Thoracic aorta (tissue), 2 donors: ENCODE measurements at regions not wholly inside any gene's neighbourhood (a gene's known extent, or its start where the extent isn't known, plus 50 kb on each side); places are given as distances from the start of the nearest gene placed in this dataset.

Source experiments
- ATAC-seq: fragments of 150-250 bp; one replicate; pipeline ENCODE4 v1.8.0; 2017; ENCODE audit warnings: low read depth; ENCODE audit not compliant: insufficient number of reproducible peaks, low FRiP score
- DNase-seq: peaks from one replicate; pipeline ENCODE4 v3.0.0-alpha.2; 2020; ENCODE audit warnings: low spot score
- H3K27ac ChIP-seq, 2 donors: fragments of 200-600 bp; sonication (generic); 1 replicate in 1 of 2; 2 replicates in 1 of 2; pipeline ENCODE4 v1.5.1; 2016; ENCODE audit warnings: mild to moderate bottlenecking in 2 of 2, moderate library complexity in 2 of 2
- H3K27me3 ChIP-seq: fragments of 200-600 bp; sonication (generic); replicated peaks from 2 replicates; pipeline ENCODE4 v1.6.0; 2016; ENCODE audit warnings: mild to moderate bottlenecking; ENCODE audit not compliant: insufficient read depth
- H3K36me3 ChIP-seq: fragments of 200-600 bp; sonication (generic); one replicate; pipeline ENCODE4 v1.5.1; 2016
- H3K4me1 ChIP-seq, 2 donors: fragments of 200-600 bp; sonication (generic); 1 replicate in 1 of 2; 2 replicates in 1 of 2; pipeline versions ENCODE4 v1.5.1 to v1.6.0; 2016; ENCODE audit warnings: low read depth in 2 of 2, mild to moderate bottlenecking in 1 of 2; ENCODE audit not compliant: control insufficient read depth in 1 of 2
- H3K4me3 ChIP-seq: fragments of 200-600 bp; sonication (generic); 2 replicates; pipeline ENCODE4 v1.5.1; 2016; ENCODE audit warnings: mild to moderate bottlenecking
- H3K9me3 ChIP-seq: fragments of 200-600 bp; sonication (generic); 2 replicates; pipeline ENCODE4 v1.5.1; 2016
- TF ChIP-seq, protein P1 (sequence below): fragments of 200-600 bp; sonication (generic); IDR thresholded peaks from one replicate; pipeline ENCODE4 v1.5.1; 2019; ENCODE audit warnings: antibody characterized with exemption

DNA sequence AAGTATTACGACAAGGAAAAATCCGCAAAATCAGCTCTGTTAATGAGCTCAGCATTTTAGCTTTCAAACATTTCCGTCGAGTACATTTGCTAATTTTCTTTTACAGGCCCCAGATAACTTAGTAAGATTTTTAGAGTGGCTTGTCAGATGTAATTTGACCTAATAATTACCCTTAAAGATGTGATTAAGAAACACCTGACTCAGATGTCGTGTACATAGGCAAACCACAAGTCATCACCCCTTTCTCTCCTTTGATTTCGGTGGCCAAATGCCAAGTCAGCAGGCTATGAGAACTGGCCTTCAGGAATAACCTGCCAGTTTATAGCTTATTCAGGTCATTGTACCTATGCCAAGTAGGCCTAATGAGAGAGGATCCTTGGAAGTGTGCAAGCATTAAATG is 369.6 kb downstream of the PCDH7 start:
- no peaks in the 10 kb centered on the region for H3K36me3 ChIP-seq
- peaks cover 37 to 63% of the 10 kb centered on the region in 2 donors for H3K4me1 ChIP-seq

DNA sequence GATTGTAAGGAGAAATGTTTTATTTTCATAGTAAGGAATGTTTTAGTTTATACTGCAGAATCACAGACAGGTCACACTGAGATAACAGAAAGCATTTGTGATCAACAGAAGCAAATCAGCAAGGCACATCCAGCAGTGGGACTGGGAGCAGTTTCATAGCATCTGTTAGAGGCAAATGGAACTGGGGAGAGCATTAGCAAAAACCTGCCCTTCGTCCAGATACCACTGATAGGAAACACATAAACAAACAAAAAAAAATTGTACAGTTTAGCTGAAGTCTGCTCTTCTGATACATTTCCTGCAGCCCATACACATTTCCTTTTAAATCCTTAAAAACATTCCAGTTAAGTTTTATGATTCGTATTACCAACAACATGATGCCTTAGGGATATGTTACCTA is 374.3 kb downstream of the PCDH7 start:
- peaks cover 22 to 45% of the 10 kb centered on the region in 2 donors for H3K4me1 ChIP-seq
- TF ChIP-seq, protein P1, sequence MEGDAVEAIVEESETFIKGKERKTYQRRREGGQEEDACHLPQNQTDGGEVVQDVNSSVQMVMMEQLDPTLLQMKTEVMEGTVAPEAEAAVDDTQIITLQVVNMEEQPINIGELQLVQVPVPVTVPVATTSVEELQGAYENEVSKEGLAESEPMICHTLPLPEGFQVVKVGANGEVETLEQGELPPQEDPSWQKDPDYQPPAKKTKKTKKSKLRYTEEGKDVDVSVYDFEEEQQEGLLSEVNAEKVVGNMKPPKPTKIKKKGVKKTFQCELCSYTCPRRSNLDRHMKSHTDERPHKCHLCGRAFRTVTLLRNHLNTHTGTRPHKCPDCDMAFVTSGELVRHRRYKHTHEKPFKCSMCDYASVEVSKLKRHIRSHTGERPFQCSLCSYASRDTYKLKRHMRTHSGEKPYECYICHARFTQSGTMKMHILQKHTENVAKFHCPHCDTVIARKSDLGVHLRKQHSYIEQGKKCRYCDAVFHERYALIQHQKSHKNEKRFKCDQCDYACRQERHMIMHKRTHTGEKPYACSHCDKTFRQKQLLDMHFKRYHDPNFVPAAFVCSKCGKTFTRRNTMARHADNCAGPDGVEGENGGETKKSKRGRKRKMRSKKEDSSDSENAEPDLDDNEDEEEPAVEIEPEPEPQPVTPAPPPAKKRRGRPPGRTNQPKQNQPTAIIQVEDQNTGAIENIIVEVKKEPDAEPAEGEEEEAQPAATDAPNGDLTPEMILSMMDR: no peak
- peak overlapping the region in 1 of 2 donors; percentile 17 for H3K27ac ChIP-seq
- H3K9me3 ChIP-seq: no peaks in the 10 kb centered on the region
- no peaks in the 10 kb centered on the region for H3K36me3 ChIP-seq
- no peak overlapping the region for H3K4me3 ChIP-seq
- H3K27me3 ChIP-seq: no peaks in the 10 kb centered on the region
- no peak for ATAC-seq
- DNase-seq: no peak

More for the DNA sequence above, 369.6 kb downstream of the PCDH7 start:
- H3K4me3 ChIP-seq: no peak overlapping the region
- peak overlapping the region; percentile 89 to 91 for H3K27ac ChIP-seq
- TF ChIP-seq, protein P1: no peak
- DNase-seq (no peak), ATAC-seq (no peak)
- no peaks in the 10 kb centered on the region for H3K9me3 ChIP-seq
- H3K27me3 ChIP-seq: no peaks in the 10 kb centered on the region

DNA sequence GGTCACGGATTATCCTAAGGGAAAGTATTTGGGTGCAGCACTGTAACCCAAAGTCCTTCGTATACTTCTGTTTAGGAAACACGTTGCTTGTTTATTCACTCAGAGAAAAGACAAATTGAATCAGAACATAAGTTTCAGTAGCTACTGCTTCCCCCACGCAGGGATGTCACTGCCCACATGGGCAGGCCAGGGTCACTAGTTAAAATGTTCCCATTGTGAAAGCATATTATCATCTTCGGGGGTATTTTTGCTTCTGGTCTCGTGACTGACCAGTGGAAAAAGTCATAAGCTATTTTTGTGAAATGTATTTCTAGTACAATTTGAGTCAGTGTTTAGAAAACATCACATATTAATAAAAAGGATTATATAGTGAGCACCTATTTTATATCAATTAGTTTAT is 377.8 kb downstream of the PCDH7 start:
- ATAC-seq (no peak), DNase-seq (no peak)
- Histone ChIP-seq H3K4me3 (no peak overlapping the region), H3K9me3 (no peaks in the 10 kb centered on the region), H3K4me1 (peaks cover 18 to 61% of the 10 kb centered on the region in 2 donors), H3K27me3 (no peaks in the 10 kb centered on the region), H3K27ac (peak overlapping the region in 1 of 2 donors; percentile 67), H3K36me3 (no peaks in the 10 kb centered on the region)
- TF ChIP-seq, protein P1: no peak

DNA sequence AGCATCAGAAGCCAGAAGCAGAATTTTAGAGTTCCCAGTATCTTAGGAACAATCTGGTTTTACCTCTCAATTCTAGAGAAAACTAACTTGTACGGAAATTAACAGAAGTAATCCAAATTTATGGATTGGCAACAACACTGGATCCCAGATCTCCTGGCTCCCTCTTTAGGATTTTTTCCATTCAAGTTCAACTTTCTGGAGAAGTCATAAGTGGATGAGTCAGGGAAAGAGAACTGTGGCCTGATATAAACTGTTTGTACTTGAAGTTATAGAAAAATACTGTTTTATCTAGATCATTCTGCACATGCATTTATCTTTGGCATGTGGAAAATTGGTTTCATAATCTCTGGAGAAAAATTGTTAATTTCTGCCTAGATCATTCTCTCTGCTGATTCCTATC is 380.4 kb downstream of the PCDH7 start:
- Histone ChIP-seq H3K4me3 (peak overlapping the region; percentile 7), H3K27me3 (no peaks in the 10 kb centered on the region), H3K9me3 (no peaks in the 10 kb centered on the region), H3K27ac (peak overlapping the region; percentile 12 to 67), H3K4me1 (peaks cover 19 to 71% of the 10 kb centered on the region in 2 donors), H3K36me3 (no peaks in the 10 kb centered on the region)
- TF ChIP-seq, protein P1: no peak
- DNase-seq: no peak
- no peak for ATAC-seq

DNA sequence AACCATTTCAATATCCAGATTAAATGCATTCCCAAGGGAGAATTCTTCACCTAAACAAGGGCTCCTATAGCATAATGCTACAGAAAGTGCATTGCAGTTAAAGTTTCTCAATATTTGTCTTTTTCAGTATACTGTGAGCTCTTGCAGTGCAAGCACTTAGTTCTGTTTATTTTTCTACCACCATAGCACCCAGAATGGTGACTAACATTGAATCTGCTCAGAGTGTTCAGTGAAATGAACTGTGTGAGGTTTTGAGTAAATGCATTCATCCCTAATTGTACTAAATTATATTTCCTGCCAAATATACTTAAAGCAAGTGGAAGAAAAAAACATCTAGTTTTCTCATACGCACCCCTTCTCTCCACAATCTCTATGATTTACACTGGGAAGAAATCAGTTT is 383.9 kb downstream of the PCDH7 start:
- TF ChIP-seq, protein P1: no peak
- DNase-seq (no peak), ATAC-seq (no peak)
- Histone ChIP-seq H3K27me3 (no peaks in the 10 kb centered on the region), H3K4me3 (no peak overlapping the region), H3K27ac (peak overlapping the region; percentile 15 to 39), H3K36me3 (no peaks in the 10 kb centered on the region), H3K9me3 (no peaks in the 10 kb centered on the region), H3K4me1 (peaks cover 15 to 84% of the 10 kb centered on the region in 2 donors)
